Osteoblast (primary cell): ENCODE measurements at regions not wholly inside any gene's neighbourhood (a gene's known extent, or its start where the extent isn't known, plus 50 kb on each side); places are given as distances from the start of the nearest gene placed in this dataset.

Experiments used
- DNase-seq: peaks from one replicate; pipeline ENCODE4 v3.0.0; 2011; ENCODE audit warnings: low spot score, mixed read lengths; ENCODE audit not compliant: insufficient read length; ENCODE audit errors: missing footprints
- H2AFZ ChIP-seq: 2 replicates; pipeline ENCODE4 v1.6.0; 2011; ENCODE audit warnings: mild to moderate bottlenecking, low read length
- H3K27ac ChIP-seq: 2 replicates; pipeline ENCODE4 v1.5.1; 2011; ENCODE audit warnings: mild to moderate bottlenecking, low read depth, low read length, moderate library complexity
- H3K27me3 ChIP-seq: 2 replicates; pipeline ENCODE4 v1.6.0; 2012; ENCODE audit warnings: mild to moderate bottlenecking, control low read depth, inconsistent platforms, low read length, moderate library complexity; ENCODE audit not compliant: insufficient read depth
- H3K36me3 ChIP-seq: 2 replicates; pipeline ENCODE4 v1.5.1; 2011; ENCODE audit warnings: mild to moderate bottlenecking, low read length, control low read depth, moderate library complexity; ENCODE audit not compliant: insufficient read depth
- H3K4me1 ChIP-seq: 2 replicates; pipeline ENCODE4 v1.5.1; 2011; ENCODE audit warnings: mild to moderate bottlenecking, low read length, control low read depth, moderate library complexity; ENCODE audit not compliant: insufficient read depth
- H3K4me2 ChIP-seq: 2 replicates; pipeline ENCODE4 v1.6.0; 2011; ENCODE audit warnings: mild to moderate bottlenecking, low read length; ENCODE audit not compliant: insufficient read depth
- H3K4me3 ChIP-seq: fragments of 200-600 bp; sonication (generic); 3 replicates; pipeline ENCODE4 v1.5.1; 2012; ENCODE audit warnings: mild to moderate bottlenecking, low read length, inconsistent platforms; ENCODE audit not compliant: insufficient read depth
- H3K79me2 ChIP-seq: 2 replicates; pipeline ENCODE4 v1.6.0; 2012; ENCODE audit warnings: mild to moderate bottlenecking, low read length, control low read depth, inconsistent platforms; ENCODE audit not compliant: insufficient read depth
- H3K9me3 ChIP-seq: 2 replicates; pipeline ENCODE4 v1.5.1; 2011; ENCODE audit warnings: low read depth, low read length, control low read depth
- H4K20me1 ChIP-seq: 2 replicates; pipeline ENCODE4 v1.6.0; 2012; ENCODE audit warnings: mild to moderate bottlenecking, low read length, control low read depth; ENCODE audit not compliant: insufficient read depth
- CTCF ChIP-seq: IDR thresholded peaks from 2 replicates; pipeline ENCODE4 v1.5.1; 2011; ENCODE audit warnings: mild to moderate bottlenecking, low read depth, low read length, moderate library complexity; ENCODE audit errors: extremely low read depth

GRCh38 chr20:24148372-24148771 is 159.8 kb upstream of the GGTLC1 start:
- Histone ChIP-seq H3K79me2 (no peaks in the 10 kb centered on the region), H3K9me3 (no peaks in the 10 kb centered on the region), H3K27me3 (no peaks in the 10 kb centered on the region), H4K20me1 (no peaks in the 10 kb centered on the region), H3K36me3 (no peaks in the 10 kb centered on the region), H3K4me2 (no peak overlapping the region), H3K4me3 (no peak overlapping the region), H2AFZ (no peak overlapping the region), H3K4me1 (peaks cover 6% of the 10 kb centered on the region), H3K27ac (no peak overlapping the region)
- no peak for DNase-seq
- no peak for TF ChIP-seq CTCF

- Histone ChIP-seq H3K4me1 (peaks cover 6% of the 10 kb centered on the region), H3K27me3 (no peaks in the 10 kb centered on the region)
These were observed 159.4 kb upstream of the GGTLC1 start for GRCh38 chr20:24147961-24148360.

GRCh38 chr20:24147479-24147878 is 158.9 kb upstream of the GGTLC1 start:
- H3K79me2 ChIP-seq, result no peaks in the 10 kb centered on the region

More at GRCh38 chr20:24147961-24148360, 159.4 kb upstream of the GGTLC1 start:
- peak; percentile 41 for DNase-seq
- Histone ChIP-seq H3K4me2 (no peak overlapping the region), H2AFZ (no peak overlapping the region), H3K27ac (no peak overlapping the region), H4K20me1 (no peaks in the 10 kb centered on the region), H3K79me2 (no peaks in the 10 kb centered on the region), H3K9me3 (no peaks in the 10 kb centered on the region), H3K4me3 (no peak overlapping the region), H3K36me3 (no peaks in the 10 kb centered on the region)
- no peak for TF ChIP-seq CTCF

GRCh38 chr20:24146231-24146634 is 157.7 kb upstream of the GGTLC1 start:
- no peak overlapping the region for H3K4me3 ChIP-seq
- no peak overlapping the region for H3K4me2 ChIP-seq
- H3K27me3 ChIP-seq, result no peaks in the 10 kb centered on the region
- peak; percentile 74 for DNase-seq
- H3K79me2 ChIP-seq, result no peaks in the 10 kb centered on the region
- H2AFZ ChIP-seq, result no peak overlapping the region
- peaks cover 4% of the 10 kb centered on the region for H3K9me3 ChIP-seq
- no peaks in the 10 kb centered on the region for H3K36me3 ChIP-seq
- TF ChIP-seq CTCF, result no peak
- no peaks in the 10 kb centered on the region for H4K20me1 ChIP-seq
- H3K4me1 ChIP-seq, result peaks cover 6% of the 10 kb centered on the region
- no peak overlapping the region for H3K27ac ChIP-seq

More at GRCh38 chr20:24147479-24147878, 158.9 kb upstream of the GGTLC1 start:
- Histone ChIP-seq H3K27me3 (no peaks in the 10 kb centered on the region), H2AFZ (no peak overlapping the region), H3K4me1 (peaks cover 6% of the 10 kb centered on the region), H4K20me1 (no peaks in the 10 kb centered on the region), H3K36me3 (no peaks in the 10 kb centered on the region), H3K4me3 (no peak overlapping the region), H3K27ac (no peak overlapping the region), H3K9me3 (no peaks in the 10 kb centered on the region), H3K4me2 (no peak overlapping the region)
- no peak for DNase-seq
- TF ChIP-seq CTCF, result no peak
